ENCODE measurements at regions not wholly inside any gene's neighbourhood (a gene's known extent, or its start where the extent isn't known, plus 50 kb on each side); places are given as distances from the start of the nearest gene placed in this dataset.

DNA sequence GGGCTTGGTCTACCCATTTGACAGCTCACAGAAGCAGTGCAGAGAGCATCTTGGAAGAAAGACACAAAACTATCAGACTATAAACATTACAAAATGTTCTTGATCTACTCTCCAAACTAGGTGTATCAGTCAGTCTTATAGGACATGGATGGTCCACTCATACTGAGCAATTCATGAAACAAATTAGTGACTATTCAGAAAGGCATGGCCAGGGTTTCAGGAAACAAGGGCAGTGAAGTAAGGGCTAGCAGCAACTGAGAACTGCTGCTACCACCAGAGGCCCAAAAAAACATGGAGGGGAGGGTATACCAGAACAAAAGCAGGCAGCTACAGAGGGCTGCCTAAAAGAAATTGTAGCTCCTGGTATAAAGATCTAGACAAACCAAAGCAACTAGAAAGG lies 287.0 kb downstream of the PIK3R1 start:
- ChIA-PET POLR2A (no interaction called here), CTCF (no interaction called here)
- Histone ChIP-seq H3K9me3 (ENCODE audit: control insufficient read depth in 2 of 3, low read length in 3 of 3) (peaks cover 0 to 8% (median 0%) of the 10 kb centered on the region in 3 experiments), H3K4me3 (ENCODE audit: low read length) (no peak overlapping the region), H3K36me3 (ENCODE audit: control insufficient read depth in 2 of 3, insufficient read depth in 3 of 3, low read length in 3 of 3) (no peaks in the 10 kb centered on the region), H3K4me1 (ENCODE audit: control insufficient read depth in 2 of 2, insufficient read depth in 2 of 2, low read length in 2 of 2) (no peaks in the 10 kb centered on the region), H3K27ac (ENCODE audit: low read depth, low read length) (no peak overlapping the region), H3K27me3 (ENCODE audit: control insufficient read depth in 2 of 2, insufficient read depth in 2 of 2, low read length in 2 of 2) (no peaks in the 10 kb centered on the region)
- H3K4me1 Mint-ChIP-seq, result no peaks in the 10 kb centered on the region
- no peak overlapping the region for H3K27ac Mint-ChIP-seq
- H3K4me3 Mint-ChIP-seq, result no peak overlapping the region
- H3K27me3 Mint-ChIP-seq, result peaks cover 0 to 3% (median 0%) of the 10 kb centered on the region in 5 donors
- H3K36me3 Mint-ChIP-seq, result peaks cover 0 to 11% (median under 1%) of the 10 kb centered on the region in 5 donors
- DNase-seq, result no peak
- intact Hi-C loops (cut with micrococcal nuclease), result no loop called here
- ATAC-seq, result no peak
- peaks cover 0 to 28% (median 12%) of the 10 kb centered on the region in 11 donors for H3K9me3 Mint-ChIP-seq

- ATAC-seq, result no peak
- peaks cover 0 to 3% (median 0%) of the 10 kb centered on the region in 5 donors for H3K36me3 Mint-ChIP-seq
- H3K27me3 Mint-ChIP-seq, result peaks cover 0 to 3% (median 0%) of the 10 kb centered on the region in 5 donors
- H3K9me3 ChIP-seq (ENCODE audit: control insufficient read depth in 2 of 3, low read length in 3 of 3), result no peaks in the 10 kb centered on the region
- no peaks in the 10 kb centered on the region for H3K4me1 ChIP-seq (ENCODE audit: control insufficient read depth in 2 of 2, insufficient read depth in 2 of 2, low read length in 2 of 2)
- H3K9me3 Mint-ChIP-seq, result peaks cover 0 to 10% (median 0%) of the 10 kb centered on the region in 11 donors
- H3K27ac ChIP-seq (ENCODE audit: low read depth, low read length), result no peak overlapping the region
- no peak for DNase-seq
- H3K36me3 ChIP-seq (ENCODE audit: control insufficient read depth in 2 of 3, insufficient read depth in 3 of 3, low read length in 3 of 3), result no peaks in the 10 kb centered on the region
- H3K27me3 ChIP-seq (ENCODE audit: control insufficient read depth in 2 of 2, insufficient read depth in 2 of 2, low read length in 2 of 2), result no peaks in the 10 kb centered on the region
- ChIA-PET CTCF (no interaction called here), POLR2A (no interaction called here)
- H3K4me1 Mint-ChIP-seq, result no peaks in the 10 kb centered on the region
- H3K4me3 Mint-ChIP-seq, result no peak overlapping the region
- intact Hi-C loops (cut with micrococcal nuclease), result no loop called here
- H3K4me3 ChIP-seq (ENCODE audit: low read length), result no peak overlapping the region
- no peak overlapping the region for H3K27ac Mint-ChIP-seq
Observed at GRCh38 chr5:68504306-68504705, 288.8 kb downstream of the PIK3R1 start.

DNA sequence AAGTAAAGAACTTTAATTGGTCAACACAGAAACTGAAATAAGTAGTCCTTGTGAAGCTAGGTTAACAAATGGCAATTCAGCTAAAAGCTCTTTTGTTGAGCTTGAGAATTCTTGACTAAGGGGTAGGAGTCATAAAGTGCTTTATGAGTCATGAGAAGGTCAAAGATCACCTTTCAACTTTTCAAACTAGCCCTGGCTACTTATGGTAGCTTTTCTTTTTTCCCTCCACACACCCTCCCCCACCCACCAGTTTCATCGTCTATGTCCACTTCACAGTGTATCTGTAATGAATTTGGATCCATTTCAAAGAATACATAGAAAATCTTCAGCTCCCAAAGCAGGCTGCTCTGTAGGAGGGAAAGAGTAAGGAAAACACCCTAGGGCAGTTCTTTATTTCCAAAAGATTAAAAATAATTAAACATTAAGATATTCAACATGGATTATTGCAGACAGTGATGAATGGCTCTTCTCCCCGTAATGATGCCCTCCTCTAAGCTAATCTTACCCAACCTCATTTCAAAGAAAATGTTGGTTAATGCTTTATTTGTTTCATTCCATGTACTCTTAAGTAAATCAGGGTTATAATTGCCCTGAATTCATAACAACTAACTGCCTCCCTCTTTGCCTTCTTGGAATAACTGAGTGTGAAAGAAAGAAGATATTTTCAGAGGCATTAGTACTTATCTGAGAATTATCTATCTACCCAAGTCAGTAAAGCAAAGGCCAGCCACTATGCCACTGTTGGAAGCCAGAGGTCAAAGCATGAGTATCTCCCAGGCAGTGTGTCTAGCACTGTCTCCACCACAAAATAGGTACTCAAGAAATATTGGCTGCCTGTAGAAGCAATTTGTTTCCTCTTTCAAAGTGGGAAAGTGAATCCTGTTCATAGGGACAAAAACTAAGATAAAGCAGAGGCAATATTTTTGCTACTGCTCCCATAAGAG lies 290.6 kb downstream of the PIK3R1 start:
- no peak overlapping the region for H3K27ac Mint-ChIP-seq
- Histone ChIP-seq H3K4me1 (ENCODE audit: control insufficient read depth in 2 of 2, insufficient read depth in 2 of 2, low read length in 2 of 2) (no peaks in the 10 kb centered on the region), H3K4me3 (ENCODE audit: low read length) (no peak overlapping the region), H3K27ac (ENCODE audit: low read depth, low read length) (no peak overlapping the region), H3K27me3 (ENCODE audit: control insufficient read depth in 2 of 2, insufficient read depth in 2 of 2, low read length in 2 of 2) (no peaks in the 10 kb centered on the region), H3K9me3 (ENCODE audit: control insufficient read depth in 2 of 3, low read length in 3 of 3) (no peaks in the 10 kb centered on the region), H3K36me3 (ENCODE audit: control insufficient read depth in 2 of 3, insufficient read depth in 3 of 3, low read length in 3 of 3) (no peaks in the 10 kb centered on the region)
- intact Hi-C loops (cut with micrococcal nuclease), result no loop called here
- H3K4me1 Mint-ChIP-seq, result no peaks in the 10 kb centered on the region
- H3K27me3 Mint-ChIP-seq, result peaks cover 0 to 6% (median 3%) of the 10 kb centered on the region in 5 donors
- ATAC-seq (no peak), DNase-seq (no peak)
- H3K4me3 Mint-ChIP-seq, result no peak overlapping the region
- H3K36me3 Mint-ChIP-seq, result no peaks in the 10 kb centered on the region
- CTCF ChIA-PET, result no interaction called here
- POLR2A ChIA-PET, result no interaction called here
- peaks cover 0 to 1% (median 0%) of the 10 kb centered on the region in 11 donors for H3K9me3 Mint-ChIP-seq

DNA sequence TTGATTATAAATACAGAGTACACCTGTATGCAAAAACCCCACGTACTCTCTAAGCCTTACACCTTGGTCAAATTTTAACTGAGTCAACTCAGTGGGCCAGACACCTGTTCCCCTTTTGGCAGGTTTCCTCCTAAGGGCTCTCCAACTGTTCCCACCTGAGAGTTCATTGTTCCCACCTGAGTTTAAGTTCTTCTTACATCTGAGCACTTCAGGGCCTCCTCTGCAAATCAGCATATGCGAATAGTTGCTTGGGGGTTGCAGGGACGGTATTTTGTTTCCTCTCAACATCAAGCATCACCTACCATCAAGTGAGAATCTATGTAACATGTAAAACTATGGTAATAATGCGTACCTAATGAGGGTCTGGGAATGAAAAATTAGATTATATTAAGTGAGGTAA lies 300.0 kb downstream of the PIK3R1 start:
- Histone ChIP-seq H3K36me3 (ENCODE audit: control insufficient read depth in 2 of 3, insufficient read depth in 3 of 3, low read length in 3 of 3) (no peaks in the 10 kb centered on the region), H3K27me3 (ENCODE audit: control insufficient read depth in 2 of 2, insufficient read depth in 2 of 2, low read length in 2 of 2) (no peaks in the 10 kb centered on the region), H3K27ac (ENCODE audit: low read depth, low read length) (no peak overlapping the region), H3K4me1 (ENCODE audit: control insufficient read depth in 2 of 2, insufficient read depth in 2 of 2, low read length in 2 of 2) (no peaks in the 10 kb centered on the region), H3K4me3 (ENCODE audit: low read length) (no peak overlapping the region), H3K9me3 (ENCODE audit: control insufficient read depth in 2 of 3, low read length in 3 of 3) (no peaks in the 10 kb centered on the region)
- intact Hi-C loops (cut with micrococcal nuclease), result no loop called here
- peaks cover 0 to 5% (median 3%) of the 10 kb centered on the region in 5 donors for H3K27me3 Mint-ChIP-seq
- peaks cover 0 to 6% (median 0%) of the 10 kb centered on the region in 11 donors for H3K9me3 Mint-ChIP-seq
- CTCF ChIA-PET, result interaction anchor here (1.1 kb wide), 1 partner anchor 333 kb away, joined by 4 read pairs; no protein-coding TSS in a partner anchor
- ATAC-seq (no peak), DNase-seq (no peak)
- POLR2A ChIA-PET, result no interaction called here
- no peak overlapping the region for H3K27ac Mint-ChIP-seq
- peaks cover 0 to 6% (median 0%) of the 10 kb centered on the region in 5 donors for H3K36me3 Mint-ChIP-seq
- no peak overlapping the region for H3K4me3 Mint-ChIP-seq
- no peaks in the 10 kb centered on the region for H3K4me1 Mint-ChIP-seq

DNA sequence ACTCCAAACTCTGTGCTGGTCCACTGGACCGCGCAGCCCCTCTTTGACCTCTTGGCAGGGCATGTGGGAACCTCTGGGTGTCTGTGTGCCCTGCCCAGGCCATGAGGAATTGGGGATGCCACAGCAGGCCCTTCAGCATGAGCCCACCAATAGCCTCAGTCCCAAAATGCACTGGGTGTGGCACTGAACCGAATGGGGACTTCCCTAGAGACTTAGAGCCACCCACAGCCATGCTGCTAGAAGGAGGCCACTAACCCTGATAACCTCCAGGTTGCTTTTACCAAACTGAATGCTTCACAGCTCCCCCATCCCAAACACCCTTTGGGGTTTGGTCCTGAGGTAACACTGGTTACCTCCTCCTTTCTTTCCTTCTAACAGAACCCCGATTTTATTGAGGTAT lies 302.7 kb downstream of the PIK3R1 start:
- ATAC-seq (no peak), DNase-seq (no peak)
- Histone ChIP-seq H3K4me3 (ENCODE audit: low read length) (no peak overlapping the region), H3K9me3 (ENCODE audit: control insufficient read depth in 2 of 3, low read length in 3 of 3) (no peaks in the 10 kb centered on the region), H3K27ac (ENCODE audit: low read depth, low read length) (no peak overlapping the region), H3K4me1 (ENCODE audit: control insufficient read depth in 2 of 2, insufficient read depth in 2 of 2, low read length in 2 of 2) (no peaks in the 10 kb centered on the region), H3K36me3 (ENCODE audit: control insufficient read depth in 2 of 3, insufficient read depth in 3 of 3, low read length in 3 of 3) (no peaks in the 10 kb centered on the region), H3K27me3 (ENCODE audit: control insufficient read depth in 2 of 2, insufficient read depth in 2 of 2, low read length in 2 of 2) (no peaks in the 10 kb centered on the region)
- no peaks in the 10 kb centered on the region for H3K4me1 Mint-ChIP-seq
- H3K27me3 Mint-ChIP-seq, result peaks cover 0 to 7% (median 0%) of the 10 kb centered on the region in 5 donors
- peaks cover 0 to 3% (median 0%) of the 10 kb centered on the region in 11 donors for H3K9me3 Mint-ChIP-seq
- H3K36me3 Mint-ChIP-seq, result peaks cover 0 to 6% (median 0%) of the 10 kb centered on the region in 5 donors
- POLR2A ChIA-PET, result no interaction called here
- H3K27ac Mint-ChIP-seq, result no peak overlapping the region
- H3K4me3 Mint-ChIP-seq, result no peak overlapping the region
- CTCF ChIA-PET, result no interaction called here
- intact Hi-C loops (cut with micrococcal nuclease), result no loop called here

DNA sequence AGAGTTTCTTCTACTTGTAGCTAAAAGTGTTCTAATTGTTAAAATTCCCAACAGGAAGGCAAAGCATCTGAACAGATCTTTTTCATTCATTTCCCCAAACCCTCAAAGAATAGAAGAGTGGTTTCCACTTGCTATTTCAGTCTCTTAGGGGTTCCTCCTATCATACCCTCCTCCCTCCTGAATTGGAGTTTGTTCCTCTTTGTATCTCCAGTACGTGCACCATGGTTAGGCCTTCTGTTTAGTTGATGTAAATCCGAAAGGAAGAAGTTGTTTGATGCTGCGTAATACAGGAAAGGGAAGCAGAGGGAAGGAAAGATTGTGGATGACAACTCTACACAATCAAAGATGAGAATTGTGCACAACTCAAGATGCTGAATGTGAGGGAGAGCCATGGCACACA lies 303.6 kb downstream of the PIK3R1 start:
- peaks cover 0 to 6% (median 0%) of the 10 kb centered on the region in 5 donors for H3K36me3 Mint-ChIP-seq
- H3K9me3 Mint-ChIP-seq, result peaks cover 0 to 3% (median 0%) of the 10 kb centered on the region in 11 donors
- Histone ChIP-seq H3K27ac (ENCODE audit: low read depth, low read length) (no peak overlapping the region), H3K9me3 (ENCODE audit: control insufficient read depth in 2 of 3, low read length in 3 of 3) (no peaks in the 10 kb centered on the region), H3K27me3 (ENCODE audit: control insufficient read depth in 2 of 2, insufficient read depth in 2 of 2, low read length in 2 of 2) (no peaks in the 10 kb centered on the region), H3K4me1 (ENCODE audit: control insufficient read depth in 2 of 2, insufficient read depth in 2 of 2, low read length in 2 of 2) (no peaks in the 10 kb centered on the region), H3K4me3 (ENCODE audit: low read length) (no peak overlapping the region), H3K36me3 (ENCODE audit: control insufficient read depth in 2 of 3, insufficient read depth in 3 of 3, low read length in 3 of 3) (no peaks in the 10 kb centered on the region)
- intact Hi-C loops (cut with micrococcal nuclease), result no loop called here
- peaks cover 0 to 8% (median 0%) of the 10 kb centered on the region in 5 donors for H3K27me3 Mint-ChIP-seq
- H3K4me3 Mint-ChIP-seq, result no peak overlapping the region
- ATAC-seq, result peak; percentile 53
- no peak overlapping the region for H3K27ac Mint-ChIP-seq
- DNase-seq, result no peak
- no peaks in the 10 kb centered on the region for H3K4me1 Mint-ChIP-seq
- ChIA-PET CTCF (no interaction called here), POLR2A (no interaction called here)

GRCh38 chr5:68521776-68522175 lies 306.2 kb downstream of the PIK3R1 start:
- Histone ChIP-seq H3K36me3 (ENCODE audit: control insufficient read depth in 2 of 3, insufficient read depth in 3 of 3, low read length in 3 of 3) (no peaks in the 10 kb centered on the region), H3K9me3 (ENCODE audit: control insufficient read depth in 2 of 3, low read length in 3 of 3) (no peaks in the 10 kb centered on the region), H3K4me3 (ENCODE audit: low read length) (no peak overlapping the region), H3K27me3 (ENCODE audit: control insufficient read depth in 2 of 2, insufficient read depth in 2 of 2, low read length in 2 of 2) (no peaks in the 10 kb centered on the region), H3K27ac (ENCODE audit: low read depth, low read length) (no peak overlapping the region), H3K4me1 (ENCODE audit: control insufficient read depth in 2 of 2, insufficient read depth in 2 of 2, low read length in 2 of 2) (no peaks in the 10 kb centered on the region)
- ChIA-PET CTCF (no interaction called here), POLR2A (no interaction called here)
- H3K36me3 Mint-ChIP-seq, result peaks cover 0 to 6% (median 0%) of the 10 kb centered on the region in 5 donors
- DNase-seq, result no peak
- peaks cover 0 to 11% (median 0%) of the 10 kb centered on the region in 5 donors for H3K27me3 Mint-ChIP-seq
- intact Hi-C loops (cut with micrococcal nuclease), result no loop called here
- H3K27ac Mint-ChIP-seq, result no peak overlapping the region
- H3K4me1 Mint-ChIP-seq, result no peaks in the 10 kb centered on the region
- no peak overlapping the region for H3K4me3 Mint-ChIP-seq
- peaks cover 0 to 3% (median 0%) of the 10 kb centered on the region in 11 donors for H3K9me3 Mint-ChIP-seq
- ATAC-seq, result no peak

Measured in naive thymus-derived CD4-positive, alpha-beta T cell (primary cell).